ENCODE measurements at regions not wholly inside any gene's neighbourhood (a gene's known extent, or its start where the extent isn't known, plus 50 kb on each side); places are given as distances from the start of the nearest gene placed in this dataset.
"Not testable (repeated sequence)": the region's sequence is repeated elsewhere in the genome, so short reads cannot be mapped to it uniquely, and the experiment has no call there.

DNA sequence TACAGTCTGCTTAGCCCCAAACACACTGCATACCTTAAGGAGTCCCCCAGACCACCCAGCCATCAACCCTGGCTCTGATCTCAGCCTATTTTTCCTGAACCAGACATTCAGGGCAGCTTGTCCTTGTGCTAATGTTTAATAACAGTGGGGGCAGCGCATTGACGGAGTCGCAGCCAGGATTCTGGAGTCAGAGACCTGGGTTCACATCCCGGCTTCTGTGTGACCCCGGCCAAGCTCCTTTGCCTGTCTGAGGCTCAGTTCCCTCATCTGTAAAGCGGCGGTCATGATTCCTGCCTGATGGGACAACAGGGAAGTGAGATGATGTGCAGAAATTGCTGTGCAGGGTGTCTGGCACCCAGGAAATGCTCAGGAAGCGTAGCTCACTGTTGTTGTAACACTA, 63.1 kb downstream of the MATN1 start:
- H3F3A ChIP-seq (ENCODE audit: low read depth), result no peaks in the 10 kb centered on the region
- H3K9me3 ChIP-seq (ENCODE audit: insufficient read depth, low read depth, low read length), result no peaks in the 10 kb centered on the region
- TF ChIP-seq EZH2phosphoT487 (IDR thresholded peaks at IDR 0.05; ENCODE audit: borderline replicate concordance), result no peak
- TF ChIP-seq, protein P1, sequence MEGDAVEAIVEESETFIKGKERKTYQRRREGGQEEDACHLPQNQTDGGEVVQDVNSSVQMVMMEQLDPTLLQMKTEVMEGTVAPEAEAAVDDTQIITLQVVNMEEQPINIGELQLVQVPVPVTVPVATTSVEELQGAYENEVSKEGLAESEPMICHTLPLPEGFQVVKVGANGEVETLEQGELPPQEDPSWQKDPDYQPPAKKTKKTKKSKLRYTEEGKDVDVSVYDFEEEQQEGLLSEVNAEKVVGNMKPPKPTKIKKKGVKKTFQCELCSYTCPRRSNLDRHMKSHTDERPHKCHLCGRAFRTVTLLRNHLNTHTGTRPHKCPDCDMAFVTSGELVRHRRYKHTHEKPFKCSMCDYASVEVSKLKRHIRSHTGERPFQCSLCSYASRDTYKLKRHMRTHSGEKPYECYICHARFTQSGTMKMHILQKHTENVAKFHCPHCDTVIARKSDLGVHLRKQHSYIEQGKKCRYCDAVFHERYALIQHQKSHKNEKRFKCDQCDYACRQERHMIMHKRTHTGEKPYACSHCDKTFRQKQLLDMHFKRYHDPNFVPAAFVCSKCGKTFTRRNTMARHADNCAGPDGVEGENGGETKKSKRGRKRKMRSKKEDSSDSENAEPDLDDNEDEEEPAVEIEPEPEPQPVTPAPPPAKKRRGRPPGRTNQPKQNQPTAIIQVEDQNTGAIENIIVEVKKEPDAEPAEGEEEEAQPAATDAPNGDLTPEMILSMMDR (conservative IDR thresholded peaks at IDR 0.05; ENCODE audit: low read length), result no peak
- no peaks in the 10 kb centered on the region for H3K27me3 ChIP-seq (ENCODE audit: insufficient read depth, low read length, poor library complexity, severe bottlenecking)
- H3K9ac ChIP-seq (ENCODE audit: low read depth, low read length, poor library complexity, severe bottlenecking), result no peak overlapping the region
- no peaks in the 10 kb centered on the region for H3K36me3 ChIP-seq (ENCODE audit: insufficient read depth, low read length)
- H3K4me3 ChIP-seq (ENCODE audit: low read length, poor library complexity, severe bottlenecking), result no peak overlapping the region
- H3K9me2 ChIP-seq (replicated peaks; ENCODE audit: low read depth, low read length), result no peaks in the 10 kb centered on the region
- H4K20me1 ChIP-seq (ENCODE audit: insufficient read depth, low read length, poor library complexity, severe bottlenecking), result no peaks in the 10 kb centered on the region
- H3K79me2 ChIP-seq (ENCODE audit: insufficient read depth, low read length), result no peaks in the 10 kb centered on the region
- no peak overlapping the region for H2AFZ ChIP-seq (ENCODE audit: low read length)
- H3K4me2 ChIP-seq (ENCODE audit: low read depth, low read length, poor library complexity, severe bottlenecking), result no peak overlapping the region
- no peaks in the 10 kb centered on the region for H3K4me1 ChIP-seq (ENCODE audit: insufficient read depth, low read length, poor library complexity, severe bottlenecking)

DNA sequence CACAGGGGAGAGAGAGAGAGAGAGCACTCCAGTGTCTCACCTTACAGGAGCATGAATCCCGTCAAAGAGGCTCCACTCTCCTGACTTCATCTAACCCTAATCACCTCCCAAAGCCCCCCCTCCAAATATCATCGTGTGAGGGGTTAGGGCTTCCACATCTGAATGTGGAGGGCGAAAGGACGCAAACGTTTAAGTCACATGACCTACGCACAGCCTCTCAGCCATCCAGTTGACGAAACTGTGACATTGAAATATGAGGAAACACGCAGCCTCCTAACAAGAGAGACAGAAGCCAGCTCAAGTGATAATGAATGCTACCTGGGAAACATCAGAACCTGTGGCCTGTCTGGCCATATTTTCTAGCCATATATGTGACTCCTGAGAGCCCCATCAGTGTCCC, 63.7 kb downstream of the MATN1 start:
- no peaks in the 10 kb centered on the region for H3K9me3 ChIP-seq (ENCODE audit: insufficient read depth, low read depth, low read length)
- H3K9me2 ChIP-seq (replicated peaks; ENCODE audit: low read depth, low read length), result no peaks in the 10 kb centered on the region
- H3K4me1 ChIP-seq (ENCODE audit: insufficient read depth, low read length, poor library complexity, severe bottlenecking), result no peaks in the 10 kb centered on the region
- no peak overlapping the region for H2AFZ ChIP-seq (ENCODE audit: low read length)
- no peaks in the 10 kb centered on the region for H3K27me3 ChIP-seq (ENCODE audit: insufficient read depth, low read length, poor library complexity, severe bottlenecking)
- no peaks in the 10 kb centered on the region for H3F3A ChIP-seq (ENCODE audit: low read depth)
- TF ChIP-seq, protein P1 (conservative IDR thresholded peaks at IDR 0.05; ENCODE audit: low read length), result no peak
- no peak for TF ChIP-seq EZH2phosphoT487 (IDR thresholded peaks at IDR 0.05; ENCODE audit: borderline replicate concordance)
- H3K4me2 ChIP-seq (ENCODE audit: low read depth, low read length, poor library complexity, severe bottlenecking), result no peak overlapping the region
- H3K79me2 ChIP-seq (ENCODE audit: insufficient read depth, low read length), result no peaks in the 10 kb centered on the region
- no peaks in the 10 kb centered on the region for H4K20me1 ChIP-seq (ENCODE audit: insufficient read depth, low read length, poor library complexity, severe bottlenecking)
- H3K9ac ChIP-seq (ENCODE audit: low read depth, low read length, poor library complexity, severe bottlenecking), result no peak overlapping the region
- H3K36me3 ChIP-seq (ENCODE audit: insufficient read depth, low read length), result no peaks in the 10 kb centered on the region
- no peak overlapping the region for H3K4me3 ChIP-seq (ENCODE audit: low read length, poor library complexity, severe bottlenecking)

DNA sequence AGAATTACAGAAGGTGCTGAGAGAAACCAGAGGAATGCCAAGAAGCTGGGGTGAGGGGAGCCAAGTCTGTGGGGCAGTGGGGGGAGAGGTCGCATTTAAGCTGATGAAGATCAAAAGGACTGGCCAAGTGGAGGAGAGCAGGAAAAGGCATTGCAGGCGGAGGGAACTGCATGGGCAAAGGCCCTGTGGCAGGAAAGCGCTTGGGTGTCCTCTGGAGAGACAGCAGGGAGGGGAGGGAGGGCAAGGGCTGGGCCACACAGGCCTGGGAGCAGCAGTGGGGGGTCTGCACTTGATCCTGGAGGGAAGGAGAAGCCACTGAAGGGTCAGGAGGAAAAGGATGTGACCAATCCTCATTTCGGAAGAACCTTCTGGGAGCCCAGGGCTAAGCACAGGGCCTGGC, 65.0 kb downstream of the MATN1 start:
- H3F3A ChIP-seq (ENCODE audit: low read depth); H3K9me3 ChIP-seq (ENCODE audit: insufficient read depth, low read depth, low read length); H3K9me2 ChIP-seq (replicated peaks; ENCODE audit: low read depth, low read length); H2AFZ ChIP-seq (ENCODE audit: low read length); H3K27me3 ChIP-seq (ENCODE audit: insufficient read depth, low read length, poor library complexity, severe bottlenecking); H3K4me3 ChIP-seq (ENCODE audit: low read length, poor library complexity, severe bottlenecking); H3K79me2 ChIP-seq (ENCODE audit: insufficient read depth, low read length); H4K20me1 ChIP-seq (ENCODE audit: insufficient read depth, low read length, poor library complexity, severe bottlenecking); H3K4me1 ChIP-seq (ENCODE audit: insufficient read depth, low read length, poor library complexity, severe bottlenecking); H3K36me3 ChIP-seq (ENCODE audit: insufficient read depth, low read length); H3K4me2 ChIP-seq (ENCODE audit: low read depth, low read length, poor library complexity, severe bottlenecking); H3K9ac ChIP-seq (ENCODE audit: low read depth, low read length, poor library complexity, severe bottlenecking): not testable (repeated sequence)

DNA sequence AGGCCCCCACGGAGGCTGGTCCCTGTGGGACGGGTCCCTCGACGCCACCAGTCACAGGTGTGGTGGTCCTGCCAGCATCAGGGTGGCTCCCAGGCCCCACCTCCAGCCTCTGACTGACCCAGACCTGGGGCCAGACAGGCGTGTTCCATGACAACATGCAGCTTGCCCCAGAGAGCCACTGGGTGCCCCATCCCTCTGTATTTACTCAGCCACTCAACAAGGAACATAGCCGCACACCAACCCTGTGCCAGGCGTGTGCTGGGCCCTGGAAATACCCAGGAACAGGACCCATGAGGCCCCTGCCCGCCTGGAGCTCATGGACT, 65.4 kb downstream of the MATN1 start:
- Histone ChIP-seq H3F3A (ENCODE audit: low read depth) (no peaks in the 10 kb centered on the region), H3K9me2 (replicated peaks; ENCODE audit: low read depth, low read length) (no peaks in the 10 kb centered on the region), H2AFZ (ENCODE audit: low read length) (no peak overlapping the region), H3K36me3 (ENCODE audit: insufficient read depth, low read length) (no peaks in the 10 kb centered on the region), H3K27me3 (ENCODE audit: insufficient read depth, low read length, poor library complexity, severe bottlenecking) (no peaks in the 10 kb centered on the region), H3K4me2 (ENCODE audit: low read depth, low read length, poor library complexity, severe bottlenecking) (no peak overlapping the region), H3K4me3 (ENCODE audit: low read length, poor library complexity, severe bottlenecking) (no peak overlapping the region), H3K9me3 (ENCODE audit: insufficient read depth, low read depth, low read length) (no peaks in the 10 kb centered on the region; the same call in 1 of the 2 replicates), H3K79me2 (ENCODE audit: insufficient read depth, low read length) (no peaks in the 10 kb centered on the region), H3K9ac (ENCODE audit: low read depth, low read length, poor library complexity, severe bottlenecking) (no peak overlapping the region), H4K20me1 (ENCODE audit: insufficient read depth, low read length, poor library complexity, severe bottlenecking) (no peaks in the 10 kb centered on the region), H3K4me1 (ENCODE audit: insufficient read depth, low read length, poor library complexity, severe bottlenecking) (no peaks in the 10 kb centered on the region)
- TF ChIP-seq EZH2phosphoT487 (IDR thresholded peaks at IDR 0.05; ENCODE audit: borderline replicate concordance), result no peak
- TF ChIP-seq, protein P1 (conservative IDR thresholded peaks at IDR 0.05; ENCODE audit: low read length), result no peak
